Ovary (tissue), 7 donors: ENCODE measurements at regions not wholly inside any gene's neighbourhood (a gene's known extent, or its start where the extent isn't known, plus 50 kb on each side); places are given as distances from the start of the nearest gene placed in this dataset.

Source experiments
- DNase-seq, 5 donors: peaks; one replicate each; pipeline ENCODE4 v3.0.0-alpha.2; 2019 to 2020
- H3K27ac ChIP-seq, 2 donors: fragments of 200-600 bp; one replicate each; pipeline versions ENCODE4 v1.5.1 to v1.8.0; 2019 to 2022
- H3K27me3 ChIP-seq: fragments of 200-600 bp; one replicate; pipeline ENCODE4 v1.8.0; 2022
- H3K36me3 ChIP-seq: fragments of 200-600 bp; sonication (generic); one replicate; pipeline ENCODE4 v1.5.1; 2019
- H3K4me1 ChIP-seq: one replicate; pipeline ENCODE4 v1.8.1; 2013; ENCODE audit warnings: mild to moderate bottlenecking, moderate library complexity; ENCODE audit not compliant: insufficient read depth
- H3K4me3 ChIP-seq: fragments of 200-600 bp; sonication (generic); one replicate; pipeline ENCODE4 v1.5.1; 2017
- H3K9me3 ChIP-seq, 2 donors: fragments of 200-600 bp in 1 of 2; sonication (generic) in 1 of 2; one replicate each; pipeline versions ENCODE4 v1.5.1 to v1.8.1; 2013 to 2019; ENCODE audit warnings: mild to moderate bottlenecking in 1 of 2, moderate library complexity in 1 of 2
- CTCF ChIP-seq, 3 donors: fragments of 450-650 bp in 2 of 3; fragments of 200-600 bp in 1 of 3; IDR thresholded peaks; one replicate each; pipeline versions ENCODE4 v1.5.1 to v1.8.0; 2016 to 2022; ENCODE audit warnings: antibody characterized with exemption in 3 of 3, mild to moderate bottlenecking in 1 of 3
- EP300 ChIP-seq: sonication (generic); formaldehyde crosslinking; IDR thresholded peaks from one replicate; pipeline ENCODE4 v1.6.1; 2017; ENCODE audit warnings: antibody characterized with exemption
- POLR2A ChIP-seq: fragments of 450-650 bp; IDR thresholded peaks from one replicate; pipeline ENCODE4 v1.6.1; 2017; ENCODE audit warnings: antibody characterized with exemption, mild to moderate bottlenecking, moderate library complexity
- WGBS, 3 donors: extraction: QIAGEN DNeasy Blood & Tissue Kit in 1 of 3; methylation state at CpG; one replicate each; pipeline versions ENCODE4 v1.1.5 to v1.1.7; 2013 to 2017; 5-methylcytosine and 5-hydroxymethylcytosine counted together
- intact Hi-C, 4 donors: fragments of 100-400 bp; cut with DNase I; formaldehyde crosslinking; loops; one replicate each; pipeline versions ENCODE4 v1.11.0 to v1.15.1; 2022 to 2023
- donor health status: DM: no; HTN: no; CAD: no; lungs with moderate emphysema.
- donor health status: DM: no; HTN: no; CAD: no.
- donor health status: Bipolar disorder and iron deficiency.
- donor health status: DM: no; HTN: no; CAD: no.
- donor health status: DM: yes; HTN: yes; CAD: no.

GRCh38 chr7:136726460-136726859 lies 142.0 kb upstream of the CHRM2 start:
- Histone ChIP-seq H3K4me3 (no peak overlapping the region), H3K27me3 (no peaks in the 10 kb centered on the region), H3K36me3 (no peaks in the 10 kb centered on the region), H3K9me3 (no peaks in the 10 kb centered on the region), H3K27ac (no peak overlapping the region), H3K4me1 (no peaks in the 10 kb centered on the region)
- intact Hi-C loops = no loop called here
- DNase-seq = no peak
- TF ChIP-seq POLR2A = no peak
- no peak for TF ChIP-seq EP300
- no peak for TF ChIP-seq CTCF (IDR thresholded peaks at IDR 0.05)
- whole genome bisulfite sequencing, 3 donors = 78 to 82% (median 80%) methylated on average over 2 of the region's 2 CpGs

- Histone ChIP-seq H3K36me3 (no peaks in the 10 kb centered on the region), H3K27ac (no peak overlapping the region), H3K4me3 (no peak overlapping the region), H3K27me3 (no peaks in the 10 kb centered on the region), H3K9me3 (no peaks in the 10 kb centered on the region), H3K4me1 (no peaks in the 10 kb centered on the region)
- intact Hi-C loops = loop anchor here in 1 of 4 donors (10.0 kb wide), 1 partner anchor 293 kb away; no protein-coding TSS in a partner anchor
- 77 to 78% (median 77%) methylated on average over 6 of the region's 6 CpGs for WGBS, 3 donors
- DNase-seq = no peak
- TF ChIP-seq EP300 = no peak
- TF ChIP-seq CTCF (IDR thresholded peaks at IDR 0.05) = no peak
- TF ChIP-seq POLR2A = no peak
Measured at GRCh38 chr7:136717910-136718557, 150.4 kb upstream of the CHRM2 start.

- Histone ChIP-seq H3K36me3 (no peaks in the 10 kb centered on the region), H3K4me1 (no peaks in the 10 kb centered on the region), H3K9me3 (no peaks in the 10 kb centered on the region), H3K27me3 (no peaks in the 10 kb centered on the region), H3K4me3 (no peak overlapping the region), H3K27ac (no peak overlapping the region)
- intact Hi-C loops = loop anchor here in 1 of 4 donors (10.0 kb wide), 1 partner anchor 289 kb away; no protein-coding TSS in a partner anchor
- TF ChIP-seq EP300 = no peak
- TF ChIP-seq POLR2A = no peak
- TF ChIP-seq CTCF (IDR thresholded peaks at IDR 0.05) = no peak
- 93 to 95% (median 94%) methylated on average over 3 of the region's 3 CpGs for WGBS, 3 donors
- DNase-seq = no peak
Measured at GRCh38 chr7:136714062-136714461, 154.4 kb upstream of the CHRM2 start.

GRCh38 chr7:136710751-136711150 lies 157.7 kb upstream of the CHRM2 start:
- Histone ChIP-seq H3K4me3 (no peak overlapping the region), H3K36me3 (no peaks in the 10 kb centered on the region), H3K9me3 (no peaks in the 10 kb centered on the region), H3K27ac (no peak overlapping the region), H3K27me3 (no peaks in the 10 kb centered on the region), H3K4me1 (no peaks in the 10 kb centered on the region)
- no peak for DNase-seq
- TF ChIP-seq POLR2A (no peak), EP300 (no peak), CTCF (IDR thresholded peaks at IDR 0.05) (no peak)
- intact Hi-C loops = loop anchor here in 1 of 4 donors (10.0 kb wide), 1 partner anchor 286 kb away; no protein-coding TSS in a partner anchor
